ENCODE measurements at regions not wholly inside any gene's neighbourhood (a gene's known extent, or its start where the extent isn't known, plus 50 kb on each side); places are given as distances from the start of the nearest gene placed in this dataset.
"Not testable (repeated sequence)": the region's sequence is repeated elsewhere in the genome, so short reads cannot be mapped to it uniquely, and the experiment has no call there.

DNA sequence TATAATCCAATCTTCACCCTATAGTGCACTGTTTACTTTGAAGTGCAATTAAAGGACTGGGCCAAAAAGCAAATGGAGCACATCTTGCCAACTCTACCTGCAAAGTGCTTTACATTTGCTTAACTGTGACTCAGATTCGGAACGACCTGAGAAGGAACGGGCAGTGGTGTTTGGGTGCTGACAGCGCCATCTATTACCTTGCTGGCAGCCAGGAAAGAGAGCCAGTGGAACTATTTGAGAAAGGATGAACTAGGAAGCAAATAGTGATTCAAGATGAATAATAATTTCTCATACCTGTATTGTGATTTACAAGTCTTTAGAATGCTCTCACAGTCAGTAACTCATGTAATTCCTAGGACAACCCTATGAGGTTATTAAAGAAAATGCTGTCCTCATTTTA, 312.9 kb downstream of the PDCD6IP start:
- Histone ChIP-seq H3K27ac (no peak overlapping the region), H3K4me3 (ENCODE audit: low read depth, low read length) (no peak overlapping the region), H3K27me3 (ENCODE audit: insufficient read depth, low read depth, severe bottlenecking) (no peaks in the 10 kb centered on the region), H3K36me3 (no peaks in the 10 kb centered on the region), H3K9me3 (ENCODE audit: severe bottlenecking) (no peaks in the 10 kb centered on the region)
- TF ChIP-seq CTCF (IDR thresholded peaks at IDR 0.05; ENCODE audit: low read depth, low read length) = no peak
- no peak for DNase-seq

GRCh38 chr3:34112261-34112660, 313.8 kb downstream of the PDCD6IP start:
- H3K9me3 ChIP-seq (ENCODE audit: severe bottlenecking); H3K36me3 ChIP-seq; H3K4me3 ChIP-seq (ENCODE audit: low read depth, low read length); H3K27ac ChIP-seq; H3K27me3 ChIP-seq (ENCODE audit: insufficient read depth, low read depth, severe bottlenecking); DNase-seq: not testable (repeated sequence)

DNA sequence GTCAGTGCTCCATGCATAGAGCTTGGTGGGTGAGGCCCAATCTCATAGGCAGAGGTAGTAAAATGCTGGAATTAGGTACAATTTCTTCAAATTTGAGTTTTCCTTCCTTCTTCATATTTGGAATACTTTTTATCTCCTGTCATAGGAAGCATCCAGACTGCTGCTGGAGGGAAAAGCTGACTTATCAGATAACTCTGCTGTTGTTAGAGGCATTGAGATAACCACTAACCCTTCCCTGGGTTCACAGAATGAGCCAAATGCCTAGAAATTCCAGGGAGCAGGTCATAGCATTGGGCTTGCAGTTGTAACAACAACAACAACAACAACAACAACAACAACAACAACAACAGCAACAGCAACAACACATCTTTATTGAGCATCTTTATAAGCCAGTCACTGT, 332.7 kb downstream of the PDCD6IP start:
- no peak overlapping the region for H3K27ac ChIP-seq
- H3K4me3 ChIP-seq (ENCODE audit: low read depth, low read length) = no peak overlapping the region
- no peaks in the 10 kb centered on the region for H3K27me3 ChIP-seq (ENCODE audit: insufficient read depth, low read depth, severe bottlenecking)
- H3K36me3 ChIP-seq = no peaks in the 10 kb centered on the region
- no peak for DNase-seq
- peaks cover 10% of the 10 kb centered on the region for H3K9me3 ChIP-seq (ENCODE audit: severe bottlenecking)
- TF ChIP-seq CTCF (IDR thresholded peaks at IDR 0.05; ENCODE audit: low read depth, low read length) = no peak

DNA sequence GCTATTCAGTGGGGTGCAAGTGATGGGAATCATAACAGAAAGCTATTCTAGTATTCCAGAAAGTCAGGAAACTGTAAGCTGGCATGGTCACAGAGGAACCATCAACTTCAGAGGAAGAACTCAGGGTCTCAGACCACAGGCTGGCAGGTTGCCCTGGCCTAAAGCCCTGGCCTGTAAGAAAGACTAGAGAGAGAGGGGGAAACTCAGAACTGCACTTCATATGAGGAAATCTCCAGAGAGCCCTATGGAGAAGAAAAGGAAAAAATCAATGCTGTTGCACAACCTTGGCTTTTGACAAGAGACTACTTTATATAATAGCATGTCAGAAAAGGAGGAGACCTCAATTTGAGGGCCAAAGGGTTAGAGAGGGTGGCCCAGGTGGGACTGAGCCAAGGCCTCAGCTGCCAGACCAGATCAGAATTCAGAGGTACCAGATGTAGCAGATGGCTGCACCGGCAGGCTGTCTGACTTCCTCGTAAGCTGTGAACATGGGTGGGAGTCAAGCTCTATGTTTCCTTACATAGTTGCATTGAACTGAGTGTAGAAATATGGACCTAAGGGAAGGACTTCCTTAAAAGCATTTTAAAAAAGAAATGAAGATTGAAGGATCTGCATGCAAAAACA, 333.8 kb downstream of the PDCD6IP start:
- TF ChIP-seq CTCF (IDR thresholded peaks at IDR 0.05; ENCODE audit: low read depth, low read length) = no peak
- Histone ChIP-seq H3K36me3 (no peaks in the 10 kb centered on the region), H3K4me3 (ENCODE audit: low read depth, low read length) (no peak overlapping the region), H3K9me3 (ENCODE audit: severe bottlenecking) (peaks cover 10% of the 10 kb centered on the region), H3K27ac (no peak overlapping the region), H3K27me3 (ENCODE audit: insufficient read depth, low read depth, severe bottlenecking) (no peaks in the 10 kb centered on the region)
- peak; percentile 47 for DNase-seq

DNA sequence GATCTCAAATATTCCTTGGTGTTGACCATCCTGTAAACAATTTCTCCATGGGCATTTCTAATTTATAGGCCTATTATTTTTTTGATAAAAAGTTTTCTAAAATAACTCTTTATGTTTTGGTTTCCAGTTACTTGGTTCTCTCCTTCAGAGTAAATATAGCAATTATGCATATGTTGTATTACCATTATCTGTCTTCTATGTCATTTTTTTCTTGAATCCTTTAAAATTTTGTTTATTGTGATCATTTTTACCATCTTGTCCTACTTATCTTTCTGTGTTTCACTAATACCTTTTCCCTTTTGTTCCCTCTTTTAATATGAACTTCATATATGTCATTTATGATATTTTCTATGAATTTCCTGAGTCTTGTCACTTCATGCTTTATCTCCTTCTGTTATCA, 341.1 kb downstream of the PDCD6IP start:
- H3K27ac ChIP-seq = no peak overlapping the region
- no peak for TF ChIP-seq CTCF (IDR thresholded peaks at IDR 0.05; ENCODE audit: low read depth, low read length)
- no peaks in the 10 kb centered on the region for H3K27me3 ChIP-seq (ENCODE audit: insufficient read depth, low read depth, severe bottlenecking)
- DNase-seq = no peak
- no peak overlapping the region for H3K4me3 ChIP-seq (ENCODE audit: low read depth, low read length)
- H3K36me3 ChIP-seq = no peaks in the 10 kb centered on the region
- H3K9me3 ChIP-seq (ENCODE audit: severe bottlenecking) = peaks cover 10% of the 10 kb centered on the region

GRCh38 chr3:34140616-34141015, 342.2 kb downstream of the PDCD6IP start:
- no peak for TF ChIP-seq CTCF (IDR thresholded peaks at IDR 0.05; ENCODE audit: low read depth, low read length)
- no peak overlapping the region for H3K4me3 ChIP-seq (ENCODE audit: low read depth, low read length)
- H3K27me3 ChIP-seq (ENCODE audit: insufficient read depth, low read depth, severe bottlenecking) = no peaks in the 10 kb centered on the region
- H3K27ac ChIP-seq = no peak overlapping the region
- DNase-seq = no peak
- no peaks in the 10 kb centered on the region for H3K36me3 ChIP-seq
- no peaks in the 10 kb centered on the region for H3K9me3 ChIP-seq (ENCODE audit: severe bottlenecking)

All from WERI-Rb-1 (cell line).